Stimulated activated effector memory CD8-positive, alpha-beta T cell treated with anti-CD3 and anti-CD28 coated beads, Interleukin-12 subunit alpha, Interleukin-12 subunit beta, amount 100 ng/mL, for 72 hours (primary cell): ENCODE measurements at regions not wholly inside any gene's neighbourhood (a gene's known extent, or its start where the extent isn't known, plus 50 kb on each side); places are given as distances from the start of the nearest gene placed in this dataset.

ENCODE experiments used
- ATAC-seq: fragments of 150-1000 bp; cut with Tn5 transposase; 2 replicates; pipeline ENCODE4 v1.10.0; 2021
- DNase-seq, 2 donors: peaks; one replicate each; pipeline ENCODE4 v3.0.0; 2021 to 2022; ENCODE audit warnings: low spot score in 2 of 2
- H3K27ac Mint-ChIP-seq: one replicate; pipeline ENCODE4 v1.8.0; 2022; ENCODE audit warnings: mild to moderate bottlenecking, mixed read lengths
- H3K36me3 Mint-ChIP-seq: one replicate; pipeline ENCODE4 v1.8.0; 2022; ENCODE audit warnings: mild to moderate bottlenecking, mixed read lengths
- H3K4me1 Mint-ChIP-seq: one replicate; pipeline ENCODE4 v1.8.0; 2022; ENCODE audit warnings: mixed read lengths
- H3K4me3 Mint-ChIP-seq: one replicate; pipeline ENCODE4 v1.8.0; 2022; ENCODE audit warnings: mild to moderate bottlenecking, mixed read lengths
- H3K9me3 Mint-ChIP-seq: one replicate; pipeline ENCODE4 v1.8.0; 2022; ENCODE audit warnings: mixed read lengths

DNA sequence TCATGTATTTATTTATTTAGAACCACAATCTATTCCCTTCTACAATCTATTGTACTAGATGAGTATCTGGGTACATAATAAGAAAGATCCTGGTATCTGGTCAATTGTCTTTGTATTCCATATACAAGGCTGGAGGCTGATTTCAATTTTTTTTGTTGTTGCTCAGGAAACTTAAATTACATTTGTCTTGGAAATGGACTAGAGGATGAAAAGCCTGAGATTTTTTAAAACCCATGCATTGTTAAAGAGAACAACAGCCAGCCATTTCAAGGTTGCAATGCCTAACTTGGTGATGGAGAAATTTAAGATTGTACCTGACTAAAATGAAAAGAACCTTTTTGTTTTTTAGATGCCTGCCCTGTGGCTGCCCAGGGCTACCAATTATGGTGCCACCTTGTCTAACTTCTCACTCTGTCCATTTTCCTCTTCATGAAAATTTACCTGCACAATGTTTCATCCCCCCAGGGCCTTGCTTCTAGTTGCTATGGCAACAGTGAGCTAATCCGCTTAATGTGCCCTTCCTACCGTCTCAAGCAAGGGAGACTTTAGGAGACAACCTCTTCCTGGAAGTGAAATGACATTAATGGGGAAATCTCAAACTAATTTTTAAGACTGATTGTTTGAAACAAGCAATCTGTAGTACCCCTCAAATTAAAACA is 203.7 kb upstream of the PHYHIPL start:
- Mint-ChIP-seq H3K9me3 (no peaks in the 10 kb centered on the region), H3K36me3 (no peaks in the 10 kb centered on the region), H3K27ac (no peak overlapping the region), H3K4me1 (no peaks in the 10 kb centered on the region), H3K4me3 (no peak overlapping the region)
- ATAC-seq (no peak), DNase-seq (no peak)

DNA sequence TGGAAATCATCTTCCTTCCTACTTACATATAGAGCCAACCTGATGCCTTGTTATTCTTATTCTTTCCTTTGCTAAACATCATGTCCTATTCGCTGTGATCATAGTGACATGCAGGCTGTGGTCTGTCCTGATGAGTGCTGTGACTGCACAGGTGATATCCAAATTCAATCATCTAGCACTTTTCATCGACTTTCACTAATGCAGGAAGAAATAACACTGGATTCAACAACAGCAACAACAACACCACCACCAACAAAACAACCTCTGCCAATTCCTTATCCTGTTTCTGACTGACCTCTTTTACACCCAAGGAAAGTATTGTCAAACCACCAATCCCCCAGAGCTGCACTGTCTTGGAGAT is 203.2 kb upstream of the PHYHIPL start:
- Mint-ChIP-seq H3K4me3 (no peak overlapping the region), H3K9me3 (no peaks in the 10 kb centered on the region), H3K4me1 (no peaks in the 10 kb centered on the region), H3K27ac (no peak overlapping the region), H3K36me3 (no peaks in the 10 kb centered on the region)
- no peak for ATAC-seq
- no peak for DNase-seq

DNA sequence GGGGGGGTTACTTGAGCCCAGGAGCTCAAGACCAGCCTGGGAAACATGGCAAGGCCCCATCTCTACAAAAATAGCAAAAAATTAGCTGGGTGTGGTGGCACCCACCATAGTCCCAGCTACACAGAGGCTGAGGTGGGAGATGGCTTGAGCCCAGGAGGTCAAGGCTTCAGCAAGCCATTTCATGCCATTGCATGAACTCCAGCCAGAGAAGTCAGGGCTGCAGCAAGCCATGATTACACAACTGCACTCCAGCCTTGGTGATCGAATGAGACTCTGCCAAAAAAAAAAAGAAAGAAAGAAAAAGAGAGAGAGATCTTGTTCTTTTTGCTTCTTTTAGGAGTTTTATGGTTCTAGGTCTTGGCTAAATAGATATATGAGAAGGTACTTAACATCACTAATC is 200.2 kb upstream of the PHYHIPL start:
- Mint-ChIP-seq H3K36me3 (no peaks in the 10 kb centered on the region), H3K4me3 (no peak overlapping the region), H3K9me3 (no peaks in the 10 kb centered on the region), H3K27ac (no peak overlapping the region), H3K4me1 (no peaks in the 10 kb centered on the region)
- ATAC-seq: no peak
- DNase-seq: no peak

DNA sequence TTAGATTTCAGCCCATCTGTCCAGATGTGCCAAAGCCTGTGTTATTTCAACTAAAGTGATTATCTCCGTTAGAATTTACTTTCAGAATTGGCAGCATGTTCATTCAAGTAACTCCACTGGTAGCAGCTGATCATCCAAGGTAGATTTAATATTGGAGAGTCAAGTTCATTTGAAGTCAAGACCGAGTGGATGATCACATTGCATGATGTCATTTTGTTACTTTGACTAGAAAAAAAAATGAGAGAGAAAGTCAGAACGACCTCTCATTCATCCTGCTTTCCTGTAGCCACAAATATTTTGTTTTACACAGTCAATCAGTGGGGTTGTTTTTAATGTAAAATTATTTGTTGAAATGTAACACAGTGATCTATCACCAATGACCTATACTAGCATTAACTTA is 196.7 kb upstream of the PHYHIPL start:
- H3K27ac Mint-ChIP-seq: no peak overlapping the region
- no peak overlapping the region for H3K4me3 Mint-ChIP-seq
- DNase-seq: no peak
- no peaks in the 10 kb centered on the region for H3K36me3 Mint-ChIP-seq
- peaks cover 2% of the 10 kb centered on the region for H3K9me3 Mint-ChIP-seq
- ATAC-seq: no peak
- H3K4me1 Mint-ChIP-seq: no peaks in the 10 kb centered on the region

DNA sequence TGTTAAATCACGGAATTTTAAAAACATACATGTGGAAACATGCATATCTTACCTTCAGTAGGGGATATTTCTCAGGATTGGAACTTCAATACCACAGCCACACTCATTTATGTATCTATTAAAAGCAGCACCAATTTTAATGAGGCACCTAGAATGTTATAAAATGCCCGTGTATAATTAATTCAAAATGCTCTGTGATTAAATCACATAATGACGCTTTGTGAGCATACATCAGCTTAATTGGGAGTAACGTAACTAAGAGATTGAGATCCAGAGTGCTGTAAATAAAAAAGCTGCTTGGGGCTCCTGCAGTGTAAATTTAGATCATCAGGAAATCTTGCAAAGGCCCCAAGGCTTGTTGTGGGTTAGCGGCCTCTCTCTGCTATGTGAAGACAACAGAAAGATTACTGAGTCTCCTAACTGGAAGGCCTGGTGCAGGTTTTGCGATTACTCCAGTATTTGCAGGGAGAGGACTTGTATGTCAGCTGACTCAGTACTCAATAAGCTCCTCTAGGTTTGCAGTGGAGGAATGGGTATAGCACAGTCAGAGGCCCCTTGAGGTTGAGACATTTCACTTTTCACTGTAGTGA is 195.5 kb upstream of the PHYHIPL start:
- peaks cover 2% of the 10 kb centered on the region for H3K9me3 Mint-ChIP-seq
- no peak overlapping the region for H3K27ac Mint-ChIP-seq
- ATAC-seq: no peak
- H3K4me1 Mint-ChIP-seq: no peaks in the 10 kb centered on the region
- no peak for DNase-seq
- H3K36me3 Mint-ChIP-seq: no peaks in the 10 kb centered on the region
- H3K4me3 Mint-ChIP-seq: no peak overlapping the region

DNA sequence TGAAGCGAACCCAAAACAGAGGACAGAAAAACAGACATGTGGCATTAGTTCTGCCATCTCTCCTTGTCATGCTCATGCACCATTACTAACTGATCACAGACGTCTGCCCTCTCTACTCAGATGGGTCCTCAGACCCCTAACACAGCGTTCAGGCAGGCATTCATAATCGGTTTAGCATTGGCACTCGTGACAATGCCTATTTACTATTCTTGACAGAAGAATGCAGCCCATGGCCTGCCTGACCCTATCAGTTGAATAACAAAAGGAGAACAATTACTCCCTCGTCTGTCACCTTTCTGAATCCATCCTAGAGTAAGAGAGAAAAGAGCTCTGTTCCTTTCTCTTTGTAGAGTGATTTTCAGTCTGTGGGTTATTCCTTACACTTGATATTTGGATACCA is 194.6 kb upstream of the PHYHIPL start:
- no peaks in the 10 kb centered on the region for H3K36me3 Mint-ChIP-seq
- H3K4me1 Mint-ChIP-seq: no peaks in the 10 kb centered on the region
- no peak overlapping the region for H3K27ac Mint-ChIP-seq
- no peak for ATAC-seq
- H3K9me3 Mint-ChIP-seq: peaks cover 2% of the 10 kb centered on the region
- no peak overlapping the region for H3K4me3 Mint-ChIP-seq
- no peak for DNase-seq

DNA sequence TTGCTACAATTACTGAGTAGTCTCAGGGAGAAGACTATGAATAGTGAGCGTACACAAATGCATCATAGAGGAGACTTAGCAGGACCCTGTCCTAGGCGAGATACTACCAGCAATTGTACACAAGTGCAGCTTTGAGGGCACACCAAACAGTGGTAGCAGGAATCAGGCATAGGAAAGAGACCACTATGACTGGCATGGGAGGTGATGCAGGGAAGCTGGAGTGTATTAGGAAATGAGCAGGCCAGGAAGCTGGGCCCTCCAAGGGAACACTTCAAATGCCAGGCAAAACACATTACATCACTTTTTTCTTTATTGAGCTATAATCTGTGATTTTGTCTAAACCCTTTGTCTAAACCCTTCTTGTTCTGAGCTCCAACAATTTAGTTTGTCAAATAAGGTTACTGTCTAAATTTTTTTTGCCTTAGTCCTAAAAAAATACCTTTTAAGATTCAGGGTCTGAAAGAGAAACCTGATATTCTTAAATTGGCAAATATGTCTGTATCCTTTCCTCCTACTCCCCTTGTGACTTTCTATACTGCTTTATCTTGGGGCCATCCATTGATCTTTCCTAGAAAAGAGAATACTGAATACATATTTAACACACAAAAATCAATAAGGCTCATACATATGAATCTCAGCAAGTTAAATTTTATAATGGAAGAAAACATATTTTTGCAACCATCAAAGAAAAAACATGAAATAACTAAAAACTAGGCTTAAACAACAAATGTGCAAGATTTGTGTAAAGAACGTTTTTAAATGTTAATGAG is 193.8 kb upstream of the PHYHIPL start:
- DNase-seq (no peak), ATAC-seq (no peak)
- H3K9me3 Mint-ChIP-seq: peaks cover 2% of the 10 kb centered on the region
- no peak overlapping the region for H3K27ac Mint-ChIP-seq
- H3K4me1 Mint-ChIP-seq: no peaks in the 10 kb centered on the region
- H3K36me3 Mint-ChIP-seq: no peaks in the 10 kb centered on the region
- no peak overlapping the region for H3K4me3 Mint-ChIP-seq

DNA sequence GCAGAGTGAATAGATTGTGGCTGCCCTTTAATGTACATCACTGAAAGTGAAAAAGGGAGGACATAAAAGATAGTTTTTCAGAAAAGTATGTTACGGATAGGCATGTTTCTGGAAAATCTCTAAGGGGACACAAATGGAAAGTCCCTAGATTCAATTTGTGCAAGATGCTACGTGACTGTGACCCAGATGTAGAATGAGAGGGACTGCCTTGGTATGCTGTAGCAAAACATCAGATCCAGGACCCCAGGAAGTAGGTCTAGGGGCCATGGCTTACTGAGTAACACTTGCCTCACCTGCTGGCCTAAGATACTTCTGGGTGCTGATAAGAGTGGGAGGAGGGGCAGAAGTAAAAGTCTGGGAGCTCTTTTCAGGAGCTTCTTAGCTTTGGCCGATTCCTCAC is 191.2 kb upstream of the PHYHIPL start:
- Mint-ChIP-seq H3K27ac (no peak overlapping the region), H3K9me3 (peaks cover 7% of the 10 kb centered on the region), H3K36me3 (no peaks in the 10 kb centered on the region), H3K4me3 (no peak overlapping the region), H3K4me1 (no peaks in the 10 kb centered on the region)
- DNase-seq (no peak), ATAC-seq (no peak)

DNA sequence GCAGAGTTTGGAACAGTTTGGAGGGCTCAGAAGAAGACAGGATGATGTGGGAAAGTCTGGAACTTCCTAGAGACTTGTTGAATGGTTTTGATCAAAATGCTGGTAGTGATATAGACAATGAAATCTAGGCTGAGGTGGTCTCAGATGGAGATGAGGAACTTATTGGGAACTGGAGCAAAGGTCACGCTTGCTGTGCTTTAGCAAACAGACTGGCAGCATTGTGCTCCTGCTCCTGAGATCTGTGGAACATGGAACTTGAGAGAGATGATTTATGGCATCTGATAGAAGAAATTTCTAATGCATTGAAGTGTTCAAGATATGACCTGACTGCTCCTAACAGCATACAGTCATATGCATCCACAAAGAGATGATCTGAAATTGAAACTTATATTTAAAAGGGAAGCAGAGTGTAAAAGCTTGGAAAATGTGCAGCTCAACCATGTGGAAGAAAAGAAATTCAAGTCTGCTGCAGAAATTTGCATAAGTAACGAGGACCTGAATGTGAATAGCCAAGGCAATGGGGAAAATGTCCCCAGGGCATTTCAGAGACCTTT is 186.9 kb upstream of the PHYHIPL start:
- H3K27ac Mint-ChIP-seq: no peak overlapping the region
- ATAC-seq (no peak), DNase-seq (no peak)
- H3K4me3 Mint-ChIP-seq: no peak overlapping the region
- H3K4me1 Mint-ChIP-seq: no peaks in the 10 kb centered on the region
- no peaks in the 10 kb centered on the region for H3K36me3 Mint-ChIP-seq
- peaks cover 5% of the 10 kb centered on the region for H3K9me3 Mint-ChIP-seq

DNA sequence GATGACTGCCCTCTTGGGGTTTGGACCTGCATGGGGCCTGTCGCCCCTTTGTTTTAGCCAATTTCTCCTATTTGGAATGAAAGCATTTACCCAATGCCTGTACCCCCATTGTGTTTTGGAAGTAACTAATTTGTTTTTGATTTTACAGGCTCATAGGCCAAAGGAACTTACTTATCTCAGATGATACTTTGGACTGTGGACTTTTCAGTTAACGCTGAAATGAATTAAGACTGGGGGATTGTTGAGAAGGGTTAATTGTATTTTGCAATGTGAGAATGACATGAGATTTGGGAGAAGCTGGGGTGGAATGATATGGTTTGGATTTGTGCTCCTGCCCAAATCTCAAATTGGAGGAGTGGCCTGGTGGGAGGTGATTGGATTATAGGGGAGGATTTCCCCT is 185.8 kb upstream of the PHYHIPL start:
- no peak overlapping the region for H3K27ac Mint-ChIP-seq
- H3K4me3 Mint-ChIP-seq: no peak overlapping the region
- peaks cover 5% of the 10 kb centered on the region for H3K9me3 Mint-ChIP-seq
- DNase-seq (no peak), ATAC-seq (no peak)
- H3K36me3 Mint-ChIP-seq: no peaks in the 10 kb centered on the region
- no peaks in the 10 kb centered on the region for H3K4me1 Mint-ChIP-seq

DNA sequence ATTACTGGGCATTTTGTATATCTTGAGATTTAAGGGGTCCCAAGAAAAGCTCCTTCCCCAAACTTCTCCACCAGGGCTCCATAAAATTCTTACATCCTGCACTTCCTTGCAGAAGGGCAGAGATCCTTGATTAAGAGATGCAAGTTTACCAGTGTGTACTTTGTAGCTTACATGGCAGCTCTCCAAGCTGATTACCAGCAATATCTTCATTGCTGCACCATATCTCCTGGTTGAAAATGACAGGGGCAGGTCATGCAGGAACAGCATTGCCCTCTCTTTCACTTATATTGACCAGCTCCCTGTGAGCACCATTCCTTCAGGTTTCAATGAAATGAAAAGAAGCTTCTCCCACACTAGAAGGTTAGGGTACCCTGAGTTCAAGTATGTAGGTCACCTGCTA is 184.6 kb upstream of the PHYHIPL start:
- Mint-ChIP-seq H3K9me3 (peaks cover 5% of the 10 kb centered on the region), H3K4me1 (no peaks in the 10 kb centered on the region), H3K4me3 (no peak overlapping the region), H3K36me3 (no peaks in the 10 kb centered on the region), H3K27ac (no peak overlapping the region)
- DNase-seq (no peak), ATAC-seq (no peak)

DNA sequence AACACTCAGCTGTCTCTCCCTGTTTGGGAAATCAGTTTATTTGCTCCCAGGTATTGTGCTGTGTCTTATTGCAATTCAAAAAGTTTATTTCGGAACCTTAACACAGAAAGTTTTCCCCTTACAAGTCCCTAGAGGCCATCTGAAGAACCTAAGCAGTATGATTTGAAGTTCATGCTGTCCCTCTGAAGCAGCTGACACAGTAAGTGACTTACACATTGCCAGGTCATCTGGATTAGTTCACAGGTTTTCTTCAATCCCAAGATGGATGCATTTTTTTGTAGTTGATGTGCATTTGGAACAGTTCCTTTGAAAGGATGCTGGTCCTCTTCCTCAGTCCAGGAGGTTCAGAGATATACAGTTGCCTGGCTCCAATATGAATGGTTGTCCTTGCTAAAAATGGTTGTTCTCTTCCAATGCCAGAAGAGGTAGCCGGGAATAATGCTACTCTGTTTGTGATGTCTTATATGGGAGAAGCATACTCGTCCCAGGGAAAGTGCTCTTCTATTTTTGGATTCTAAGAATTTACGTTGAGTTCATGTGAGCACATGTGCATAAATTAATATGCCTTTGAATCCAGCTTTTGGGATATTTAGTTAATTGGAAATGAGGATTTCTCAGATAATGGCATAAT is 183.5 kb upstream of the PHYHIPL start:
- H3K36me3 Mint-ChIP-seq: no peaks in the 10 kb centered on the region
- H3K27ac Mint-ChIP-seq: no peak overlapping the region
- H3K9me3 Mint-ChIP-seq: peaks cover 5% of the 10 kb centered on the region
- H3K4me3 Mint-ChIP-seq: no peak overlapping the region
- H3K4me1 Mint-ChIP-seq: no peaks in the 10 kb centered on the region
- ATAC-seq: no peak
- no peak for DNase-seq

DNA sequence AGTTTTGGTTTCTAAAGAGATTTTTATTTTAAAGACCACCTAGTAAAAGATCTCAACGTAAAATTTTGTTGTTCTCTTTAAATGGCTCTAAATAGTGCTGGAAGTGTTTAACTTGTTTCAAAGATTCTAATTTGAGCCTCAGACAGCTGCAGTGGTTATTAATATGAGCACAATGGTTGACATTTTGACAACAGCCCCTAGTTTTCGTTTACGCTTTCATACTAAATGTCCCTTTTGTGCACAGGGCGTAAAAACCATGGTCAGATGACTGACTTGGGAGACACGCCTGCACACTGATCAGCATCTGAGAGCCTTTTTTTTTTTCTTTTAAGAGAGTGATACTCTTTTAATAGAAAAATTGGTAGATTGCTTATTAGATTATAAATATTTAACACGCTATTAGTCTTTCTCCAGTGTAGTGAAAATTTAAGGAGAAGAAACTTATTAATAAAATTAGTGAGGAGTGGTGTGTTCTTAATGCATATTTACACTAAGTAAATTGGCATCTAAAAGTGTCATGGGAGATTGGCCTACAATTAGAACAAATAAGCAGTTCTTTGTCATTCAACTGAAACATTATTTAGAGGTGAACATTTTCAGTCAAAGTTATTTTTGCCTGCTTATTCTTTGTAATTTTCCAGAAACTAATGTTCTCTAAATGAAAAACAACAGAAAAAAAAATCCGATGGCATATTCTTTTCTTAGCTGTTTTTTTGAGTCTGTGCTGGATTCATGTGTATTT is 182.8 kb upstream of the PHYHIPL start:
- DNase-seq (no peak), ATAC-seq (no peak)
- no peak overlapping the region for H3K27ac Mint-ChIP-seq
- peaks cover 5% of the 10 kb centered on the region for H3K9me3 Mint-ChIP-seq
- no peaks in the 10 kb centered on the region for H3K36me3 Mint-ChIP-seq
- H3K4me1 Mint-ChIP-seq: no peaks in the 10 kb centered on the region
- H3K4me3 Mint-ChIP-seq: no peak overlapping the region

DNA sequence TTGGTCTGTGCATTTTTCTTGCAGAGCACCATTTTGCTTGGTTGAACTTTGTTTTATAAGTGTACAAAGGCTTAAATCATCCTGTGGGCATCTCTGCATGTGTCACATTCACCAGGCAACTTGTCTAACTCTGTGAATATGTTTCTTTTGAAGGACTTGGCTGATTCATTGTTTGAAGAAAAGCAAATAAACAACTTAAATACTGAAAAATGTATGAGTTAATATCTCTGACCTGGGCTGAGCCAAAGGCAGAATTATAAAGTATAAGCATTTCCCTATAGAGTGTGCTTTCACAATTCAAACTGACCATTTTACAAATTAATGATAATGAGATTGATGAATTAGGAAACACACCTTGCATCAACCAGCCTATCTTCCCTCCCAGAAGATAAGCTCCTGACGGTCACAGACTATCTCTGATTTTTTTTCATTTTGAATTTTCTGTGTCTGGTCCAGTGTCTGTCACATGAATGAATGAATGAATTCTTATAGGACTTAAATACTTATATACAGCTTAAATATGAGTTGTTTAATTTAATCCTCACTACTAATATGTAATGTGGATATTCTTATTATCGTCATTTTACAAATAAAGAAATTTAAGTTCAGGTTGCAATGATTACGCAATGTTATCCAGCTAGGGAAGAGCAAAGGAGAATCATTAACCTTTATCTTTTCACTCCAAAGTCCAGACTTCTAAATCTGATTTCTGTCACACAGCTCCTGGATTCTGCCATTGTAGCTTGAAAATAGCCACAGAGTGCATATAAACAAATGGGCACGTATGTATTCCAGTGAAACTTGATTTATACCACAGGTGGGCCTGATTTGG is 182.0 kb upstream of the PHYHIPL start:
- ATAC-seq (no peak), DNase-seq (no peak)
- Mint-ChIP-seq H3K4me3 (no peak overlapping the region), H3K4me1 (no peaks in the 10 kb centered on the region), H3K27ac (no peak overlapping the region), H3K9me3 (peaks cover 2% of the 10 kb centered on the region), H3K36me3 (no peaks in the 10 kb centered on the region)
